Mesenchymal stem cell (in vitro differentiated cells and primary cell): ENCODE measurements at regions not wholly inside any gene's neighbourhood (a gene's known extent, or its start where the extent isn't known, plus 50 kb on each side); places are given as distances from the start of the nearest gene placed in this dataset.
A peak's percentile ranks its signal among the peaks of the same experiment; 100 is the strongest.

Source experiments
- DNase-seq: peaks from one replicate; pipeline ENCODE4 v3.0.0-alpha.2; 2013
- H2AFZ ChIP-seq: one replicate; pipeline ENCODE4 v1.6.1; 2013; ENCODE audit warnings: low read depth, mild to moderate bottlenecking, control low read depth, inconsistent platforms, low read length, moderate library complexity
- H2AK5ac ChIP-seq: 2 replicates; pipeline ENCODE4 v1.6.1; 2013; ENCODE audit warnings: low read length, moderate library complexity, mild to moderate bottlenecking, inconsistent platforms; ENCODE audit not compliant: severe bottlenecking
- H2BK120ac ChIP-seq: one replicate; pipeline ENCODE4 v1.6.1; 2013; ENCODE audit warnings: low read depth, mild to moderate bottlenecking, inconsistent platforms, low read length, moderate library complexity
- H2BK12ac ChIP-seq, 2 experiments: one replicate each; pipeline ENCODE4 v1.6.1; 2013; ENCODE audit warnings: inconsistent platforms in 2 of 2, low read length in 2 of 2, mild to moderate bottlenecking in 2 of 2, moderate library complexity in 2 of 2, control low read depth in 1 of 2
- H2BK15ac ChIP-seq: one replicate; pipeline ENCODE4 v1.6.1; 2013; ENCODE audit warnings: mild to moderate bottlenecking, low read depth, inconsistent platforms; ENCODE audit not compliant: poor library complexity, severe bottlenecking
- H2BK5ac ChIP-seq: 2 replicates; pipeline ENCODE4 v1.6.1; 2013; ENCODE audit warnings: low read depth, mild to moderate bottlenecking, low read length, control low read depth, inconsistent platforms; ENCODE audit not compliant: poor library complexity, severe bottlenecking
- H3K14ac ChIP-seq, 2 experiments: one replicate each; pipeline ENCODE4 v1.6.1; 2013; ENCODE audit warnings: inconsistent platforms in 2 of 2, low read length in 2 of 2, control low read depth in 1 of 2, mild to moderate bottlenecking in 1 of 2, moderate library complexity in 1 of 2
- H3K18ac ChIP-seq, 2 experiments: one replicate each; pipeline ENCODE4 v1.6.1; 2013; ENCODE audit warnings: inconsistent platforms in 2 of 2, low read length in 2 of 2, control low read depth in 1 of 2, low read depth in 1 of 2, mild to moderate bottlenecking in 1 of 2
- H3K23ac ChIP-seq, 2 experiments: one replicate each; pipeline ENCODE4 v1.6.1; 2013; ENCODE audit warnings: inconsistent platforms in 2 of 2, low read length in 2 of 2, mild to moderate bottlenecking in 2 of 2, moderate library complexity in 2 of 2, control low read depth in 1 of 2
- H3K27ac ChIP-seq: 2 replicates; pipeline ENCODE4 v1.5.1; 2013; ENCODE audit warnings: mild to moderate bottlenecking, moderate library complexity, low read length, control low read depth, inconsistent platforms; ENCODE audit not compliant: poor library complexity, severe bottlenecking
- H3K27me3 ChIP-seq, 2 experiments: 2 replicates each; pipeline versions ENCODE4 v1.6.1 to v1.7.0; 2013; ENCODE audit warnings: low read length in 2 of 2, mild to moderate bottlenecking in 2 of 2, moderate library complexity in 2 of 2, control low read depth in 1 of 2, inconsistent platforms in 1 of 2; ENCODE audit not compliant: control insufficient read depth in 1 of 2, insufficient read depth in 1 of 2
- H3K36me3 ChIP-seq, 2 experiments: 2 replicates each; pipeline versions ENCODE4 v1.6.1 to v1.7.0; 2013; ENCODE audit warnings: low read length in 2 of 2, control low read depth in 1 of 2, inconsistent platforms in 1 of 2, low read depth in 1 of 2, mild to moderate bottlenecking in 1 of 2; ENCODE audit not compliant: insufficient read depth in 2 of 2, control insufficient read depth in 1 of 2
- H3K4ac ChIP-seq, 2 experiments: one replicate each; pipeline ENCODE4 v1.6.1; 2013; ENCODE audit warnings: inconsistent platforms in 2 of 2, low read length in 2 of 2, mild to moderate bottlenecking in 2 of 2, moderate library complexity in 2 of 2, control low read depth in 1 of 2, low read depth in 1 of 2
- H3K4me1 ChIP-seq: 2 replicates; pipeline ENCODE4 v1.6.1; 2013; ENCODE audit warnings: low read depth, low read length, control low read depth; ENCODE audit not compliant: control insufficient read depth, insufficient read depth
- H3K4me2 ChIP-seq: 2 replicates; pipeline ENCODE4 v1.6.1; 2013; ENCODE audit warnings: low read length, mild to moderate bottlenecking, inconsistent platforms; ENCODE audit not compliant: poor library complexity, severe bottlenecking
- H3K4me3 ChIP-seq, 2 experiments: 2 replicates each; pipeline versions ENCODE4 v1.5.1 to v1.7.0; 2013; ENCODE audit warnings: low read length in 2 of 2, mild to moderate bottlenecking in 2 of 2, control low read depth in 1 of 2, low read depth in 1 of 2; ENCODE audit not compliant: insufficient read depth in 1 of 2
- H3K79me1 ChIP-seq: replicated peaks from 2 replicates; pipeline ENCODE4 v1.6.1; 2013; ENCODE audit warnings: mild to moderate bottlenecking, control low read depth, low read length, inconsistent platforms; ENCODE audit not compliant: poor library complexity, severe bottlenecking
- H3K9ac ChIP-seq: 2 replicates; pipeline ENCODE4 v1.7.0; 2013; ENCODE audit warnings: mild to moderate bottlenecking, low read length, moderate library complexity
- H3K9me3 ChIP-seq: 2 replicates; pipeline ENCODE4 v1.7.0; 2013; ENCODE audit warnings: mild to moderate bottlenecking, low read length; ENCODE audit not compliant: control insufficient read depth
- H4K8ac ChIP-seq: one replicate; pipeline ENCODE4 v1.6.1; 2013; ENCODE audit warnings: inconsistent platforms, mild to moderate bottlenecking, low read length, moderate library complexity
- H4K91ac ChIP-seq: one replicate; pipeline ENCODE4 v1.6.1; 2013; ENCODE audit warnings: mild to moderate bottlenecking, low read length, inconsistent platforms
- WGBS: methylation state at CpG from one replicate; pipeline ENCODE4 v1.1.7; 2013; ENCODE audit warnings: mixed read lengths; 5-methylcytosine and 5-hydroxymethylcytosine counted together

DNA sequence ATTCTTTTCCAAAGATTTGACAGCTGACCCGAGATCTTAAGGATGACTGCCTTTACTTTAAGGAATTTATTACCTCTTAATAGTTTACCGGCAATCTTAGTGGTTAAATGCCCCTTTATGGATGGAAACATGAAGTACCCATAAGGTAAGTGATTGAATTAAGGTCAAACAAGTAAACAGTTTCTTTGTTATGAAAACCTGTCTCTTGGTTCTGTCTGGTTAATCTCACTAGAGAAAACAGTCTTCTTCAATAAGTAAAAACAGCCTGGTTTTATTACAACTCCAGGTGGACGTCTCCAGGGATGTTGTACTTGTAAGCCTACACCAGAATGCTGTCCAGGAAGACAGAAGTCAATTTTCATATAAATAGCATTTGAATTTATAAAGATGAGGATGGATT, 161.8 kb upstream of the MTPN start:
- Histone ChIP-seq H2BK12ac (no peak overlapping the region), H2BK5ac (no peak overlapping the region)
- 25% methylated on average over 1 of the region's 3 CpGs for WGBS

DNA sequence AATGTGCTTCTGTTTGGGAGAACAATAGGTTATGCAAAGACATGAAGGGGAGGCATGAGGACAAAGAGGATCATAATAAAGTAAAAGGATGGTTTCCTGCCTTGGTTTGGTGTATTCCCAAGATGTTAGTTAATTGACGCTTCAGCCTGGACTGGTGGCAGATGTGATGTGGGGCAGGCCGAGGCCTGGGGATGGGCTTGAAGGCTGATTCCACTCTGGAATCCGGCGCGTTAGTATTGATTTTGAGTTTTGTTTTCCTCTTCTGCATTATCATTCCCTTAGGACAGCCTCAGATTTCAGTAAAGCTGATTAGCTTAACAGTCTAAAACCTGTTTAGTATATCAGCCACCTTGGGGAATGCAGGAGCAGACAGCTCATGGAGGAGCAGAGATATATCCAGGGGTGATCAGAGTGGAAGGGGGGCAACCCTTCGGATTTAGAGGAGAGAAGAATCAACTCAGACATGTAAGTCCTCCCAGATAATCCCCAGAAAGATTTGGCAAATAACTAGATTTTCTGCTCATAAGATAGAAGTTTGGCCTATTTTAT, 159.8 kb upstream of the MTPN start:
- no peaks in the 10 kb centered on the region for H3K9me3 ChIP-seq
- H2BK12ac ChIP-seq = no peak overlapping the region
- no peak overlapping the region for H3K9ac ChIP-seq
- H3K18ac ChIP-seq = no peak overlapping the region
- no peak overlapping the region for H4K91ac ChIP-seq
- no peak overlapping the region for H2AK5ac ChIP-seq
- no peak overlapping the region for H3K14ac ChIP-seq
- no peak overlapping the region for H2BK120ac ChIP-seq
- no peak overlapping the region for H3K4ac ChIP-seq
- 83% methylated on average over 5 of the region's 6 CpGs for WGBS
- H3K4me2 ChIP-seq = no peak overlapping the region
- H3K4me3 ChIP-seq = no peak overlapping the region
- no peak overlapping the region for H2AFZ ChIP-seq
- no peaks in the 10 kb centered on the region for H3K36me3 ChIP-seq
- H4K8ac ChIP-seq = no peak overlapping the region
- H3K79me1 ChIP-seq = no peaks in the 10 kb centered on the region
- H2BK5ac ChIP-seq = no peak overlapping the region
- no peak overlapping the region for H2BK15ac ChIP-seq
- no peaks in the 10 kb centered on the region for H3K27me3 ChIP-seq
- DNase-seq = no peak
- H3K27ac ChIP-seq = no peak overlapping the region
- no peak overlapping the region for H3K23ac ChIP-seq
- peaks cover 8% of the 10 kb centered on the region for H3K4me1 ChIP-seq

More for the DNA sequence above, 161.8 kb upstream of the MTPN start:
- Histone ChIP-seq H2AFZ (no peak overlapping the region), H2BK120ac (no peak overlapping the region), H3K27me3 (no peaks in the 10 kb centered on the region), H4K91ac (no peak overlapping the region), H3K9ac (no peak overlapping the region), H3K4me2 (no peak overlapping the region), H3K27ac (no peak overlapping the region), H3K9me3 (peaks cover 4% of the 10 kb centered on the region), H2BK15ac (no peak overlapping the region), H3K4ac (no peak overlapping the region), H3K18ac (no peak overlapping the region), H3K23ac (no peak overlapping the region), H3K4me1 (peaks cover 4% of the 10 kb centered on the region), H3K36me3 (no peaks in the 10 kb centered on the region), H3K4me3 (no peak overlapping the region), H2AK5ac (no peak overlapping the region), H4K8ac (no peak overlapping the region), H3K79me1 (no peaks in the 10 kb centered on the region), H3K14ac (no peak overlapping the region)
- DNase-seq = no peak

DNA sequence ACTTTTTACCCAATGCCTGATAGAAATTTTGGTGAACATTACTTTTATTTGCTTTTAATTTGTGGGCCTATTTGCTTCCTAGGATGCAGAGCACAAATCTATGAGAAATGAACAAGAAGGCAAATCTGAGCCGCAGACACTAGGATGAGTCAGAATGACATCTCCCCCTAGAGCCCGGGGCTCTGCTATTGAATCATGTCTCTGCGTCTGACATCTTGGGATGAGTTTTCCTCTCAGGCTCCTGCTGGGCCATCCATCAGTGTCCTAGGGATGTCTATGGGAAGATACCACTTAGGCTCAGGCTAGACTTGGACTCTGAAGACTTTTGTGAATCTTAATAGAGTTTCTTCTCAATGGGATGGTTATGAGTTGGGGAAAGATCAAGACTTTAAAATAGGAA, 157.3 kb upstream of the MTPN start:
- Histone ChIP-seq H3K79me1 (no peaks in the 10 kb centered on the region), H3K23ac (no peak overlapping the region), H3K9ac (no peak overlapping the region), H2BK120ac (no peak overlapping the region), H2BK12ac (no peak overlapping the region), H2BK15ac (no peak overlapping the region), H4K8ac (no peak overlapping the region), H3K4me3 (no peak overlapping the region), H3K9me3 (no peaks in the 10 kb centered on the region), H3K4me2 (no peak overlapping the region), H3K14ac (no peak overlapping the region), H3K27me3 (no peaks in the 10 kb centered on the region), H3K27ac (no peak overlapping the region), H2BK5ac (no peak overlapping the region), H2AFZ (no peak overlapping the region), H3K18ac (peak overlapping the region in 1 of 2 experiments; percentile 8), H2AK5ac (no peak overlapping the region), H3K4ac (no peak overlapping the region), H3K4me1 (peaks cover 8% of the 10 kb centered on the region), H4K91ac (no peak overlapping the region), H3K36me3 (no peaks in the 10 kb centered on the region)
- peak; percentile 73 for DNase-seq
- WGBS = 12% methylated on average over 3 of the region's 3 CpGs

DNA sequence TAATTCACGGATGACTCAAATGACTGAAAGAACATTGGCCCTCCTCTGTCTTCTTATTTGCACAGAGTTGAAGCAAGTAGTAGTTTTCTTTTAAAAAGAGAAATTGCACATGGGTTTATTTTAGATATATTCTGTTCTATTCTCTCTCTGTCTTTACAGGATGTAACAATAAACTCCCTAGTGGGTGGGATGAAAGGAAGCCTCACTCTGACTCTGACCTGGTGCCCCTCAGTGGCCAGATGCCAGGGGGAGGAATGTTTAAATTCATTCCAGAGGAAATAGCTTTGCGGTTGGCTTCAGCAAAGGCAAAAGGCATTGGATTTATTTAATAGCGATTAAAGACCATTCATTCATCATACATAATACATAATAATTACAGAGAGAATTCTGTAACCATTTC, 156.4 kb upstream of the MTPN start:
- no peaks in the 10 kb centered on the region for H3K79me1 ChIP-seq
- no peaks in the 10 kb centered on the region for H3K9me3 ChIP-seq
- H2AFZ ChIP-seq = no peak overlapping the region
- no peak for DNase-seq
- H3K27me3 ChIP-seq = no peaks in the 10 kb centered on the region
- H2BK120ac ChIP-seq = no peak overlapping the region
- H2AK5ac ChIP-seq = no peak overlapping the region
- no peak overlapping the region for H3K4ac ChIP-seq
- H3K4me2 ChIP-seq = no peak overlapping the region
- H3K9ac ChIP-seq = no peak overlapping the region
- no peak overlapping the region for H2BK12ac ChIP-seq
- H3K4me3 ChIP-seq = no peak overlapping the region
- no peak overlapping the region for H3K14ac ChIP-seq
- no peak overlapping the region for H4K8ac ChIP-seq
- no peak overlapping the region for H3K18ac ChIP-seq
- H2BK5ac ChIP-seq = no peak overlapping the region
- no peak overlapping the region for H2BK15ac ChIP-seq
- peaks cover 8% of the 10 kb centered on the region for H3K4me1 ChIP-seq
- WGBS = no CpG with 5 or more reads among the region's 3 CpGs
- H4K91ac ChIP-seq = no peak overlapping the region
- no peaks in the 10 kb centered on the region for H3K36me3 ChIP-seq
- peak overlapping the region; percentile 41 for H3K27ac ChIP-seq
- H3K23ac ChIP-seq = no peak overlapping the region
